GM18867 (cell line): ENCODE measurements at regions not wholly inside any gene's neighbourhood (a gene's known extent, or its start where the extent isn't known, plus 50 kb on each side); places are given as distances from the start of the nearest gene placed in this dataset.

Source experiments
- ATAC-seq: cut with Tn5 transposase; IDR thresholded peaks from one replicate; pipeline ENCODE4 v1.9.1; 2021; ENCODE audit warnings: mild to moderate bottlenecking, moderate library complexity; ENCODE audit not compliant: unreplicated experiment

DNA sequence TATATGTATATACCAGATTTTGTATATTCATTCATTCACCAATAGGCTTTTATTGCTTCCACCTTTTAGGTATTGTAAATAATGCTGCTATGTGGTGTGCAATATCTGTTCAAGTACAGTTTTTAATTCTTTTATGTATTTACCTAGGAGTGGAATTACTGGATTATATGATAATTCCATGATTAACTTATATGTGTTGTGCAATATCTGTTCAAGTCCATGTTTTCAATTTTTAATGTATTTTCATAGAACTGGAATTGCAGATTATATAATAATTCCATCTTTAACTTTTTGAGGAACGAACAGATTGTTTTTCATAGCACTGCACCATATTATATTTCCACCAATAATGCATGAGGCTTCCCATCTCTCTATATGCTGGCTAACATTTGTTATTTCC is 50.6 kb upstream of the L3MBTL4 start:
- no peak for ATAC-seq

DNA sequence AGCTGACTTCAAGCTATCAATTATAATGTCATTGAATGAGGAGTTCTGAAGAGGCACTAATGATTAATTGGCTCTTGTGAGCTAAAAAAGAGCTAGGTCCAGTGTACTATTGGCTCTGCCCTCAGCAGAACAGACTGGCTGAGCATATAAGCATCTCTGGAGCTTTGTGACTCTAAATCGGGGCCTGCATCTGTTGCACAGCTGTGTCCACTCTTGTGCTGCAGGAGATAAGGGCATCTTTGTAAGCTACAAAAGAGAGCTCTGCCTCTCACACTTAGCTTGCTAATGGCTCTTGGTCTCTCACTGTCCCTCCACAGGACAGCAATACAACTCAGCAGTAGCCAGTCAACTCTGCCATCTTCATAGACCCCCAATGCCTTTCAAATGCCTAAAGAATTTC is 61.5 kb upstream of the L3MBTL4 start:
- no peak for ATAC-seq

DNA sequence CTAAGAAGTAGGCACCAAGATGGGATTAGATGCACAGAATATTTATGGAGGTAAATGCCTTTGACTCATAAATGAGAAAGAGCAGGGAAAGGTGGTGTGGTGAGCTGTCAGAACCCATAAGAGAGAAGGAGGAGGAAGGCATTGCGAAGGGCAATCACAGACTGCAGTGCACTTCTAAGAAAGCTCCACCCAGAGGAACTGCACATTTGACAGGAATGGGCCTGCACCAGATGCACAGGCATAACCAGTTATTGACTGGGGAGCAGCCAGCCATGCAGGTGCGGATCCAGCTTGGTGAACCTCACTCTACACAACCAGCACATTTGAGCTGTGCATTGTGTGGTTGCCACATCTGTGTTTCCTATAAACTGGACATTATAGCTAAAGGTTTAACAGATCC is 62.2 kb upstream of the L3MBTL4 start:
- ATAC-seq: no peak

DNA sequence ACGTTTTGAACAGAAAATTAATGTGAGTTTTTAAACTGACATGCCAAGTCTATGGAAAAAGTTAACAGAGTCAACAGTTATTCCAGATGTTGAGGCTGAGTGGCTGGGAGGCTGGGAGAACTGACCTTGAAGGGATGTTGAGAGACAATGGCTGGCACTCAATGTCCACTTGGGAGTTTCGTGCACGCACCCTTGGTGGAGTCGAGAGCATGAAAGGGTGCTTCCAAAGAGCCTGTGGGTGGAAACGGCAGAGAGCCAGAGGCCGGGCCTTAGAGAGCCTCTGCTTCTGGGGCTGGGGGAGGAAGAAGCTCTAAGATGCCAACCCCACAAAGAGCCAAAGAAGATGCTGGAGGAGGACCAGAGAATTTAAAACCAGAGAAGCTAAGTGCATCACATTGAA is 63.4 kb upstream of the L3MBTL4 start:
- ATAC-seq: no peak

DNA sequence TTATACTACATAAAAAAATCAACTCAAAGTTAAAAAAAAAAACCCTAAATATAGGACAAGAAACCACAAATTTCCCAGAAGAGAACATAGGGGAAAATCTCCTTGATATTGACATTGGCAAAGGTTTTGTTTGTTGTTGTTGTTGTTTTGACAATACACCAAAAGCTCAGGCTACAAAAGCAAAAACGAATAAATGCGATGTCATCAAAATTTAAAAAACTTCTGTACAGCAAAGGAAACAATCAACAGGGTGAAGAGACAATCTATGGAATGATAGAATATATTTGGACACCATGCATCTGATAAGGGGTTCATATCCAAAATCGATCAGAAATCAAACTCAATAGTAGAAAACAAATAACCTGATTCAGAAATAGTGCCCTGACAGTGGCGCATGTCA is 65.0 kb upstream of the L3MBTL4 start:
- ATAC-seq: no peak

DNA sequence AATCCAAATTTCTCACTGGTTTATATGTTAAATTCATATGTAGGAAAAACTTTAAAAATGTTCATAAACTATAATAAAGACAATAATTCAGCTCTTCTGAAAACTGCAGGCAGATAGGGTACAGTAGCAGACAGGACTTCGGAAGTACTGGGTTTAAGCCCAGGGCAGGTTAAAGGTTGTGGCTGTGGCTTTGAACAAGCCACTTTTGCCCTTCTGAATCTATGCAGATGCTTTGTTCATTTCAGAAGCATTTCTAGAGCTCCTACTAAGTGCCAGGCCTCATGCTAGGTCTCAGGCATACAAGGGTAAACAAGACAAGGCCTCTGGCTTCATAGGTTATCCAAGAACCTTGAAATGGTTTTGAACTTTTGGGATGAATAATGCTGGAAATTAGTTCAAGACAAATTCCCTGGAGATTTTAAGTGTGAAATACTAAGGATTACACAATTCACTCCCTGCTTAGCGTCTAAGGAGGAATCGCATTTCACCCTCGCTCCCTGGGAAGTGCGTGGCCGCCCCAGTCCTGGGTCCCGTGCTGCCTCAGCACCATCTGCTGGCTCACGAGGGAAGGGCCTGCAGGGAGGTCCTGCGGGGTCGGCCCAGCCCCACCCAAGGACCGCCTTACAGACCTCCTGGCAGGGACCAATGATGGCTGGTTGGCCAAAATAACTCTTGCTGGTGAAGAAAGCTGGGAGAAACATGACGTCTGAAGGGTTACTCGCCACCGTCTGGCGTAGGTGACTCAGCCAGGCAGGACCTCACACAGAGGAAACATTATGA is 67.7 kb upstream of the L3MBTL4 start:
- ATAC-seq: no peak

DNA sequence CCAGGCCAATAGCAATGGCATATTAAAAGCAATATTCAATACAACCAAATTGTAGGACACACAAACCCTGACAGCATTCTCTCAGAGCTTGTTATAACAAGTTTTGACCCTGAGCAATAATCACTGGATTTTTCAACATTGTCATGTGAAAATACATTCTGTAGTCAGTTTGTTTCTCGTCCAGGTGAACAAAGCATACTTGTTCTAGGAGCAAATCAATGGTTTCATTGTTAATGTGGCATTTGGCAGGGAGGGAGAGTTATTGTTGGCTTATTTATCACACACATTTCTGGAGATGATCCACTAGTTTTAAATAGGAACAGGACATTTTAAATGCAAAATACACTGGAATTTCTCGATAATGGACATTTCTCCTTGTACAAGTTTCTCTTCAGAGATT is 69.9 kb upstream of the L3MBTL4 start:
- ATAC-seq: no peak

DNA sequence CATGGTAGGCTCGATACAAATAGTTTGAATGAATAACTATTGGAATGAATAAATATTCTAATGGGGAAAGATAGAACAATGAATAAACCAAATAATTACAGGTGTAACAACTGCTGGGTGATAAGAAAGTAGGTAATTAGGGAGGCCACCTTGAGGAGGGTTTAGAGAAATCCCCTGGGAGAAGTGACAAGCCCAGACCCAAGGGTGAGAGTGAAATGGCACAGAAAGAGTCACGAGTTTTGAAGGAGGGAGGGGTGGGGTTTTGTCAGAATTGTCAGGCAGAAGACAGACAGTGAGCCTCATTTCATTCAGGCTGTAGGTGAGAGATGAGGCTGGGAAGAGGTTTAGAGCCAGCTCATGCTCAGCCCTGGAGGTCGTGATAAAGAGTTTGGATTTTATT is 71.6 kb upstream of the L3MBTL4 start:
- no peak for ATAC-seq

DNA sequence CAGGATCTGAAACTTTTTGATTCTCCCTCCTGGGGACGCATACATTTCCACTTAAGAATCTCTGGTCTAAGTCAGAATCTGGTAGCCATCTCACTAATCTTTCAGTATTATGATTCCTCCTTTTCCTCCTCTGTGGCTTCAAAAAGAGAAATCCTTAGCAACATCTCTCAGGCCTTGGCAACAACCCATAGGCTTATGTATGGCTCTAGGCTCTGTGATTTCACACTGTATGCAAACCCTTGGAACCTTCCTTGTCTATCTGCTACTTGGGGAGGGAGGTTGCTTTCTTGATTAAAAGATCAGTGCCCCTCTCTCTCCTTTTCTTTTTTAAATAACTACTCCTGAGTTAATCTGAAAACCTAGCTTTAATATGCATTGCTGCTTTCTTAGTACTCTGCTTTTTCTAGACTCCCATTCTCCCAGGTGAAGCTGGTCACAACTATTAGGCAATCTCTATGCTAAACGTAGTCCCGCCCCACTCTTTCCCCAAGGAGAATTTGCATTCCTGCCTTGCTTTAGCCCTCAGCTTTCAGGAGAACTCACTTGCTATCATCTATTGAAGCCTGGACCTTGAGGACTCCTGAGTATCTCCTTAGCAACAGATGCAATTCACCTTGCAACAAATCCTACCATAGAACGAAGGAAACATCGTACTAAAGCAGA is 72.2 kb upstream of the L3MBTL4 start:
- ATAC-seq: no peak

DNA sequence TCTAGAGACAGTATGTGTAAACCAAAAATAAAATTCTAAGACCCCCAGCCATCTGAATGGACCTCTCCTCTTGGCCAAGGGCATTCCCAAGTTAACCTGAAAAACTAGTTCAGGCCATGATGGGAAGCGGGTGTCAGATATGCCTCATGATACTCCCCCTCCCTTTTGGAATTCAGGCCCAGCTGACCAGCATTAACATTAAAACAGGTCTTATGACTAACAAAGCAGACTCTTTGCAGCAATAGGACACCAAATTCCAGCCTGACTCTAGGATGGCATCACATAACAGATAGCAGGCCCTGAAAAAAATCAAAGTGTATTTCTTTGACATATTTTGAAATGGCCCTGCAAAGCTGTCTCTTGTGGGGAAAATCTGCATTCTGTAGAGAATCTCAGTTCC is 73.3 kb upstream of the L3MBTL4 start:
- ATAC-seq: no peak

DNA sequence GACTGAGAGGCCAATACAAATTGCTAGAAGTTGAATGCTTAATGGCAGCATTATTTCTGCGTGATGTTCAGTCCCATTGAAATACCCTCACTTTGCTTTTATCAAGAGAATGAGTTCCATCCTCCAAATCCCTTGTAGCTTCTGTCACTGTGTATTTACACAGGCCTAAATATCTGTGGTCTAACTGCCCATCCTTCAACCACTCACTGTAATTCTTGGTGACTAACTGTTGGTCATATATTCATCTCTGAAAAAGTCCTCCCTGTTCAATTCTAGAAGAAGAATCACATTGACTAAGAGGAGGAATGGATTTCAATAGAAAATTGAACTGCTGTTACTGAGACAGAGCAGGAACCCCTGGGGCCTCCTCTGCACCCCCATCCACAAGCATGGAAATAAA is 74.2 kb upstream of the L3MBTL4 start:
- ATAC-seq: no peak

DNA sequence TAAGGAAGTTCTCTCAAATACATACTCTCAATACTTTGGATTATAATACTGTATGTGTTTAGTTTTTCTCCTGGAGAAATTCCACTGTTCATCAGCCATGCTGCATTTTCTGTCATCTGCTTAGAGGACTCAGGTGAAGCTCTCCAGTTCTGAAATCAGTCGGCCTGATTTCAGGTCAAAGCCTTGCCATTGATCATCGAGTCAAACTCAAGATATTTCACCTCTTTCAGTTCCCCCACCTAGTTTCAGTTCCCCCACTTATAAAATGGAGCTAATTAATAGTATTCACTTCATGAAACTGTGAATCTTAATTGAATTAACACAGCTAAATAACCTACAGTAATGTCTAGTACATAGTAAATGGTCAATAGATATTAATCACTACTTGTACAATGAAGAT is 75.3 kb upstream of the L3MBTL4 start:
- no peak for ATAC-seq

DNA sequence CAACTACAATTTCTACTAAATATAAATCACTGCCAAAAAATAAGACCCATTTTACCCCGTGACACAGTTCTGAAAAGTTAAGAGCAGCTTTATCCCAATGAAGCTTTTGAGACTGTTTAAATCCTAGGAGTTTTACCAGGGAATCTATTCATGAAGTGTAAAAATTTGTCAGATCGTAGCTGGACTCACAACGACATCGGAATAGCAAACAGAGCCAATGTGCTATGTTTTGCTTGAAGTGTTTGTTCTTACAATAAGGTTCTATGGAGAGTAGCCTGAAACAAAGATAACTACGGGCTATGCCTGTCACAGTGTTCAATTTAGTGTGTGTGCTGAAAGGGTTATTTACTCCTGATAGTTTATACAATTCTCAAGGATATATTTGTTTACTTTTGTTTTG is 78.5 kb upstream of the L3MBTL4 start:
- no peak for ATAC-seq

DNA sequence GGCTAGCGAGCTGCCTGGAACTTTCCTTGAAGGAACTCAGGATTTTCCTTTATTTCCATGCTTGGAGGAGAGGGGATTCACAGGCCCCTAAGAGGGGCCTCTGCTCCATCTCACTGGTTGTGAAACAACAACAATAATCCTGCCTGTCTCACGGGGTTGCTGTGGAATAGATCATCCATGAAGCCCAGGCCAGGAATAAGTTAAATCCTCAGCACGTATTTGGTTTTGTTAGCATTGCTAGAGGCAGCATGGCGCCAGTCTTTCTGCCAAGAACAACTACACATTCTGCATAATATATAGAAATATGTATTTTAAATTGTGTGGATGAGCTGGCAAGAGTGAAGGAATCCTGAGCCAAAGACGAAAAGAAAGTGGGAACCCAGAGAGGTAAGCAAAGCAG is 80.8 kb upstream of the L3MBTL4 start:
- no peak for ATAC-seq

DNA sequence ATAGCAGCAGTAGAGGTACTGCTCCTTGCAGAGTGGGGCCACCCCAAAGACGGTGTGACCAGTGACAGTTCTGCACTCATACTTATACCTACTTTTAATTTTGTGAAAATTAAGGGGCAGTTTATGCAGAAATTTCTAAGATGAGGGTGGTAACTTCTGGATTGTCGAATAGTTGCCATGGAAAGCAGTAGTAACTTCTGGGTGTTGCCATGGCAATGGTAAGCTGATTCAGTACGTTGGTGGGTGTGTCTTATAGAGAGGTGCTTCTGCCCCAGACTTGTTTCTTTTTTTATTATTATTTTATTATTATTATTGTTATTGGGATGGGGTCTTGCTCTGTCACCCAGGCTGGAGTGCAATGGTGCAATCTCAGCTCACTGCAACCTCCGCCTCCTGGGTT is 82.8 kb upstream of the L3MBTL4 start:
- no peak for ATAC-seq

DNA sequence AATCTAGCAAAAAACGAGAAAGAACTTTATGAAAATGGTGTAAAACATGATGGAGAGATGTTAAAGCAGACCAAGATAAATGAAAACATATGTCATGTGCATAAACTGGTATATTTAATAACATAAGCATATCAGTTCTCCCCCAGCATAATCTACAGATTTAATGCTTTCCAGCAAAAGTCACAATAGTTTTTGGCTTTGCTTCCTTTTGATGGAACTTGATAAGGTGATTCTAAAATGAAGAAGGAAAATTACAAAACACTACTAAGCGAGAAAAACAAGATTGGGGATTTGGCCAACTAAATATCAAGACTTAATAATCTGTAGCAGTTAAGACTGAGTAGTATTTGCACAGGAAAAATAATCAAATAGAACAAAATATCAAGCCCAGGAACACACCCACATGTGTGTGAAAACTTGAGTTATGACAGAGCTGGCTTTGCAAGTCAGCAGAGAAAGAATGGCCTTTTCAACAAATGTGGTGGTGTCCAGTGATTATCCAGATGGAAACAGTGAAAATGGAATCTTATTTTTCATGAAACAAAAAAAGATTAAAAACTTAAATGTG is 83.7 kb upstream of the L3MBTL4 start:
- no peak for ATAC-seq

DNA sequence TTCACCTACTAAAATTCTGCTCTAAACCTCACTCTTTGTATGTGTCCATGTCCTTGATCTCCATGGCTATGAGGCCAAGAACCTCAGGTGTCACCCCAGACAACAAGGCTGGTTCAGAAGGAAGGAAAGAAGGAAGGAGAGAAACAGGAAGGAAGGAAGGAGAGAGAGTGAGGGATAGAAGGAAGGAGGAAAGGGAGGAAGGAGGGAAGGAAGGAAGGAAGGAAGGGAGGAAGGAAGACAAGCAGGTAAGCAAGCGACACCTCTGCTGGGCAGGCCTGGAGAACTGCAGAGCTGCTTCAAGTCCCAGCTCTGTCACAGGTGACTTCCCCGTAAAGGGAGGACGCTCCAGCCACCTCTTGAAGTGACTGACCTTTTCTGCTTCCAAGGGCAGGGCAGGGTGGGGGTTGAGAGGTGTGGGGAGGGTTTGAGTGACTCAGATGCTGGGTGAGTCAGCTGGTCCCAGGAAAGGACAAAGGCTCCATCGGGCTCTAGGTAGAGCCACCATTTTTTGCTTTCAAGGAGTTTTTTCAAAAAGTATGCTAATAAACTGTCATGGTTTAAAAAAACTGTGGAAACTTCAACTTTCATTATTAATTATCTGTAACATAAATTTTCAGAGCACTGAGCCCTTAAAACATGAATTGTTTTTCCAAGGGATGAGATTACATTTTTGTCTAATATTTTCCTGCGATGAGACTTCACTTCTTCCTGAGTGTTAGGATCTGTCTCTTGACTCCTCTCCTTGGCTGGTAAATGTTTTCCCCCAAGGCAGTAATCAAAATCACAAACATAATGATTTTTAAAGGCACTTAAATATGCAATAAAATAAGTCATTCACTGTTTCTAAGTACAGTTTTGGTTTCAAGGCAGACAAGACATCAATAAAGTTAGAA is 90.1 kb upstream of the L3MBTL4 start:
- no peak for ATAC-seq

DNA sequence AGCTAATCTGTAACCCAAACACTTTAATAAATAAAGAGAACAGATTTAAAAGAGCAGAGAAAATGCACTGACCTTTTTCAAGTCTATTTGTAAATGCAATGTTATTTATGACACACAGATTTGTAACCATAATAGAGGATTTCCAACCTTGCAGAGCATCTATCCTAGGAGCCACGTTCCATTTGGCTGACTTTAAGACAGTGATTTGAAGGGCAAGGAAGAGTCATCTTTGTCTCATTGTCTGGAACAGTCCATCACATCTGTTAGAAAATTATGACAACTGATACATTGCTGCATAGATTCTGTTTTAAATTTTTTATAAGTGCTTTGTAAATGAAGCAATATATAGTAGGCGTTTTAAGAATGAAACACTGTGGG is 90.8 kb upstream of the L3MBTL4 start:
- no peak for ATAC-seq

DNA sequence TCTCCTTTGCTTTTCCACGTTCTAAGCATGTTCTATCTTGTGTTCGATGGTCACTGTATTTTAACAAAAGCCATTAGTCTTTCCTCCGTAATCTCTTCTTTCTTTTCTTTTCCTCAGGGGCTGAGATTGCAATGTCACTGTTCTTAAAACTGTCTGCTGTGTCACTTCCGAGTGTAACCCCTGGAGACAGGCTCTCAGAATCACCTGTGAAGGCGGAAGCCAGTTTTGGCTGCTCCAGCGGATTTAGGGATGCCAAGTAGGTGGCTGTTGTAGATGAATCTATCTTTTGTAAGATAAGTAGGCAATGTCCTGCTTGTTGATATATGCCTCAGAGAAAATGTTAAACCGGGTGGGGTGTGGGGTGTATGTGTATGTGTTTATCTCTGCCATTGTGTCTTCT is 94.7 kb upstream of the L3MBTL4 start:
- ATAC-seq: no peak

DNA sequence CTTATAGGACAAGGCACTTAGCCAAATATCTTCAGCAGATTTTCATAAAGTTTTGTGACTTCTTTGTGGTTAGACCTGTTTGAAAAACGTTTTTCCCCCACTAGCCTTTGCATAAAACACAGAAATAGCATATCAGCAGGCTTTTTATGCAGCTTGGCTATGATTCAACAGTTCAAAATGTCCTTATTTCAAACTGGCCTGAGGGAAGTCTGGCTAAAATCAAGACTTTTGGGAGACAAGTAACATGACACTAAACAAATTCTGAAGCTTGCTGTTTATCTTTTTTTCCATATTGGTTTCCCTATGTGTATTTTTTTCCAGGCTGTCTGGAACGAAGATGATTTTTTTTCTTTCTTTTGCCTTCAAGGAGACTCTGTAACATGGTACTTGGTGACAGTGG is 95.1 kb upstream of the L3MBTL4 start:
- ATAC-seq: no peak

DNA sequence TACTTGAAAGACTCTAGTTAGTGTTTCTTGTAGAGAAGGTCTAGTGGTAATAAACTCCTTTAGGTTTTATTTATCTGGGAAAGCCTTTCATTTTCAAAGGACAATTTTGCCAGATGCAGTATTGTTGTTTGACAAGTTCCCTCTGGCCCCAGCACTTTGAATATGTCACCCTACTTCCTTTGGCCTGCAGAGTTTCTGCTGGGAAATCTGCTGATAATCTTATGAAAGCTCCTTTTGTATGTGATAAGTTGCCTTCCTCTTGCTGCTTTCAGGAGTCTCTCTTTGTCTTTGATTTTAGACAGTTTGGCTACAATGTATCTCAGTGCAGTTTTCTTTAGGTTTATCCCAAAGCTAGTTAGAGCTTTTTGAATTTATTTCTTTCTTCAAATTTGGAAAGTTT is 106.2 kb upstream of the L3MBTL4 start:
- ATAC-seq: no peak
